ENCODE measurements at regions not wholly inside any gene's neighbourhood (a gene's known extent, or its start where the extent isn't known, plus 50 kb on each side); places are given as distances from the start of the nearest gene placed in this dataset.
A peak's percentile ranks its signal among the peaks of the same experiment; 100 is the strongest.
"Not testable (repeated sequence)": the region's sequence is repeated elsewhere in the genome, so short reads cannot be mapped to it uniquely, and the experiment has no call there.

DNA sequence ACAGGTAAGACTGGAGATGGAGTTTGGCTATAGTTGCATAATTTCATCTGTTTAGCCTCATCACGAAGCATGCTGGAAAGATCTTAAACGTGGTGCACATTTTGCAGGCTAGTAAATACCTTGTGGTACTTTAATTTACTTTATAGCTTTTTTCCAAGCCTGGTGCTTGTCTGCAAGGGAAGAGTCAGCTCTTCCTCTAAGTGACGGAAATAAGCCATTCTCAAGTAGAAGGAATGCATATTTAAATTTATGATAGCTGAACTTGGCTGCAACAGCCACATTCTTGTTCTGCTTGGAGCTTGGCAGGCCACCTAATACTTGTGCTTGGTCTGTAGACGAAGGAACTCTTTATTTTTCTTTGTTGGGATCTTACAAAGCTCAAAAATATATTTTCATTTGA is 188.0 kb upstream of the PIK3R1 start:
- DNase-seq (ENCODE audit: extremely low read depth, low read depth, low spot score) = no peak

GRCh38 chr5:68026092-68026885 is 189.3 kb upstream of the PIK3R1 start:
- no peak for DNase-seq (ENCODE audit: extremely low read depth, low read depth, low spot score)

DNA sequence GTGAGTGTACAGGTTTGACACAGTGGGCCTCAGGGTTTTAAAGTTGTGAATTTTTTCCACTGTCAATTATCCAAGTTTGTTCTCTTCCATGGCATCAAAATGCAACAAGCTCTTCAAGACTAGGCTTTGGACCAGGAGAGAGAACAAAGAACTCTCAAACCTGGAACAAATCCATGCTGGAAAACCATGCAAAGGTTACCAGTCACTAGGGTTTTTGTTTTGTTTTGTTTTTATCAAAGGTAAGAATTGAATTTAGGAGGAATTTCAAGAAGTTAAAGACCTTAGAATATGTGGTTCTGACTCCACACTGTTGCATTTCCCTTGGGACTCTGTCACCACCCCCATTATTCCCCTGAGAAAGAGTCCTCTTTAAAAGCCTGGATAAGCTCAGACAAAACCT is 191.1 kb upstream of the PIK3R1 start:
- no peak for DNase-seq (ENCODE audit: extremely low read depth, low read depth, low spot score)

DNA sequence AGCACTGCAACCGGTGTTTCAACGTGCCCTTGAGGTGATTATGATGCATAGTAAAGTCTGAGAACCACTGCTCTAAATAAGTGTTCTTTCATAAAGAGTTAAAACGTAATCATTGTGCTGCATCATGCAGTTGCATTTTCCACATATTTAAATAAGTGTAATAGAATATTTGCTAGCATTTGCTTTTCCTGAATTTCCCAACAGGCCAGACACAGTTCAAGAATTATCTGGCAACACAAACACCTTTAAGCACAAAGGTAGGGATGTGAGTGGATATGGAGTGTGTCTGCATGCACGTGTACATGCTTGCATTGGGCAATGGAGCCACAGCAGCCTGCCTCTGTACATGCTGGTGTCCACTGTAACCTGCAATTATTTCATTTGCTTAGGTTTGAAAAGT is 193.6 kb upstream of the PIK3R1 start:
- no peak for DNase-seq (ENCODE audit: extremely low read depth, low read depth, low spot score)

- DNase-seq (ENCODE audit: extremely low read depth, low read depth, low spot score) = no peak
These were observed 194.3 kb upstream of the PIK3R1 start for GRCh38 chr5:68021227-68021626.

GRCh38 chr5:68020461-68020969 is 195.0 kb upstream of the PIK3R1 start:
- DNase-seq (ENCODE audit: extremely low read depth, low read depth, low spot score) = not testable (repeated sequence)

DNA sequence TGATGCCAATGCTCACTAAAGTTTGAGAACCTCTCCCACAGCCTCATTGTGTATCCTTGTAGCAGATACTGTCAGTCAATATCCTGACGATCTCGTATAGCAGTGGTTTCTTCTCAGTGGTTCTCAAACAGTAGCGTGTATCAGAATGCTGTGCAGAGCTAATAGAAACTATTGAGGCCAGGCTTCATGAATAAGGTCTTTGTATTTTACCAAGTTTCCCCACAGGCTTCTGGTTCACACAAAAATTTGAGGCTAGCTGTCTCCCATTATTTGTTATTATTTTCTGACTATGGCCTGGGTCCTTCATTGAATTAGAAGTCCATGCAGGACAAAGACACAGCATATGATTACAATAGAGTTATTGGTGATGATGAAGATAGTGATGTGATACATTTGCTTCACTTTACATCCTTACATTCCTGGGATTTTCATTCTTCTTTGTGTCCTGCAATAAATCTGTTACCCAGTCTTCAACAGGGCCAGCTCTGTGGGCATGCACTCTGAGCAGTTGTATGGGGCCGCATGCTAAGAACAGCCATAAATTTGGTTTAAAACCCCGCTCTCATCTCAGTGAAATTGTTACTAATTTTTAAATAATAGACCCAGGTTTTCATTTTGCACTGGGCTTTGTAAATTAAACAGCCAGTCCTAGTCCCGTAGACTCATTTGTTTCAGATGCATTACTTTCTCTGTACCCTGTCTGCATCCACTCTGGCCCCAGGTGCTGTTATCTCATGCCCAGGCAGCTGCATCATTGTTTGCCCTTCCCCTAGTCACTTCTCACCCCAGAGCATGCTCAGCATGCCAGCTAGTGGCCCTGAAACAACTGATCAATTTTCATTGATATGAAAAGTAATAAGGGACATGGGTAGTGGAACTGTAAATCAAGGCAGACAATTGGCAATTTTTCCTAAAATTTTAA is 199.9 kb upstream of the PIK3R1 start:
- DNase-seq (ENCODE audit: extremely low read depth, low read depth, low spot score) = no peak

GRCh38 chr5:68012831-68013230 is 202.7 kb upstream of the PIK3R1 start:
- no peak for DNase-seq (ENCODE audit: extremely low read depth, low read depth, low spot score)

DNA sequence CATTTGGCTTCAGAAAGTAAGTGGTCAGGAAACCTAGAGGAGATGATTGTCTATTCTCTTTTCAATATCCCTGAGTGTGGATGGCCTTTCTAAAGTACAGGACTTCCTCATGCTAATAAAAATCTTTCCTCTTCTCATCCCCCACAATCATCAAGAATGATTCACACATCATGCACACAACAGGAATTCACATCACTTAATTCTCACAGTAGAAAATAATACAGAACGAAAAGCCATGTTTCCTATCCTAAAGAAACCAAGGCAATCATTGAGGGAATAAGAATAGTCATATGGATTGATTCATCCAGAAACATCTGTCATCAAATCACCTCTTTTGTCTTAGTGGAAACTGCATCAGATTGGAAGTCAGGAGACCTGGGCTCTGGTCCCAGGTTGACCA is 203.1 kb upstream of the PIK3R1 start:
- DNase-seq (ENCODE audit: extremely low read depth, low read depth, low spot score) = no peak

DNA sequence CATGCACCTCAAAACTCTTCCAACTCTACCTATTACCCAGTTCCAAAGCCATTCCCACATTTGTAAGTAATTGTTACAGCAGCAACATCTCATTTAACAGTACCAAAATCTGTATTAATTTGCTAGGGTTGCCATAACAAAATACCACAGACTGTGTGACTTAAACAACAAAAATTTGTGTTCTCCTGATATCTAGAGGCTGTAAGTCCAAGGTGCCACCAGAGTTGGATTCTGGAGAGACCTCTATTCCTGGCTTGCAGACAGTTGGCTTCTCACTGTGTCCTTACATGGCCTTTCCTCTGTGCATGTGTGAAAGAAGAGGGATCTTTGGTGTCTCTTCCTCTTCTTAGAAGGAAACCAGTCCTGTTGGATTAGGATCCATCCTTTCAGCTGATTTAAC is 203.8 kb upstream of the PIK3R1 start:
- DNase-seq (ENCODE audit: extremely low read depth, low read depth, low spot score) = no peak

GRCh38 chr5:68011259-68011760 is 204.2 kb upstream of the PIK3R1 start:
- DNase-seq (ENCODE audit: extremely low read depth, low read depth, low spot score) = no peak

- DNase-seq (ENCODE audit: extremely low read depth, low read depth, low spot score) = no peak
These were observed 204.8 kb upstream of the PIK3R1 start for GRCh38 chr5:68010740-68011139.

DNA sequence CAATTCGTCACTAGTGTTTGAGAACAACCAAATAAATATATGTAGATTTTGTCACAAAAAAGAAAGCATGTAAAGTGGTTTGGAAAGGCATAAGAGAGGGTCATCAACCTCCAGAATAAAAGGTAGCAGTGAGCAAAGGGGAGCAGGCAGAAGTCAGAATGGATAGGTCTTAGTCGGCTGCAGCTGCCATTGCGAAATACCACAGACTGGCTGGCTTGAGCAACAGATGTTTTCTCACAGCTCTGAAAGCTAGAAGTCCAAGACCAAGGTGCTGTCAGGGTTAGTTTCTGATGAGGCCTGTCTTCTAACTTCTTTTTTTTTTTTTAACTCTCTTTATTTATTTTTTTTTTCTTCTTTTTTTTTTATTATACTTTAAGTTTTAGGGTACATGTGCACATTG is 208.1 kb upstream of the PIK3R1 start:
- no peak for DNase-seq (ENCODE audit: extremely low read depth, low read depth, low spot score)

DNA sequence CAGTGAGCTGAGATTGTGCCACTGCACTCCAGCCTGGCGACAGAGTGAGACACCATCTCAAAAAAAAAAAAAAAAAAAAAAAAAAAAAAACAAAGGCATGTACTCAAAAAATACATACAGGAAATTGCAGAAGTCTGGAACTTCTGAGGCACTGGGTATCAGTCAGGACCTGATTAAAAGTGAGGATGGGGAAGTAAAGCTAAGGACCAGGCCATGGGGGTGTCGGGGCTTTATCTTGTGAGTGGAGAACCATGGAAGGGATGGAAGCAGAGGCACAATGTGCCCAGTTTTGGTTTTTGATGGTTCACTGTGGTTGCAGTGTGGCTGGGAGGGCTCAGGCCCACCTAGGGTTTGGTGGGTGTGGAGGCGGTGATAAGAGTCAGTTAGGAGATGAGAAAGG is 212.7 kb upstream of the PIK3R1 start:
- no peak for DNase-seq (ENCODE audit: extremely low read depth, low read depth, low spot score)

DNA sequence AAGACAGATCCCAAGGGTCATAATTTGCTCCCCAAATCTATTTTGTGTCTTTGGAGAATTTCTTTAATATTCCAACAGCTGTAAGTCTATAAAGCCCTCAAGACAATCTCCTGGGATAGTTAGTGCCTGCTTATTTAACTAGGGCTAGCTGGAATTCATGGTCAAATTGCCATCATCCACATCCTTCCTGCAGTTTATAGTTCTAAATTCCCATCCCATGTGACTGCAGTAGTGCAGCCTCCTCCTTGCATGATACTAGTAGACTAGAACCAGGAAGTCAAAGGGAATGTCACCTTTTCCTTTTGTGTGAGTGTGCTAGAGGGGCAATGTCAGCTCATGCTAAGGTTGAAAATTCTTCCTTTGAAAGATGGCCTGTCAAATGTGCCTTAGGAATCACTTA is 214.8 kb upstream of the PIK3R1 start:
- DNase-seq (ENCODE audit: extremely low read depth, low read depth, low spot score) = no peak

GRCh38 chr5:67999391-67999790 is 216.2 kb upstream of the PIK3R1 start:
- DNase-seq (ENCODE audit: extremely low read depth, low read depth, low spot score) = no peak

GRCh38 chr5:67998709-67999261 is 216.8 kb upstream of the PIK3R1 start:
- peak; percentile 85 for DNase-seq (ENCODE audit: extremely low read depth, low read depth, low spot score)

- DNase-seq (ENCODE audit: extremely low read depth, low read depth, low spot score) = no peak
These were observed 217.6 kb upstream of the PIK3R1 start for GRCh38 chr5:67997892-67998457.

- no peak for DNase-seq (ENCODE audit: extremely low read depth, low read depth, low spot score)
These were observed 218.4 kb upstream of the PIK3R1 start for GRCh38 chr5:67997148-67997547.

DNA sequence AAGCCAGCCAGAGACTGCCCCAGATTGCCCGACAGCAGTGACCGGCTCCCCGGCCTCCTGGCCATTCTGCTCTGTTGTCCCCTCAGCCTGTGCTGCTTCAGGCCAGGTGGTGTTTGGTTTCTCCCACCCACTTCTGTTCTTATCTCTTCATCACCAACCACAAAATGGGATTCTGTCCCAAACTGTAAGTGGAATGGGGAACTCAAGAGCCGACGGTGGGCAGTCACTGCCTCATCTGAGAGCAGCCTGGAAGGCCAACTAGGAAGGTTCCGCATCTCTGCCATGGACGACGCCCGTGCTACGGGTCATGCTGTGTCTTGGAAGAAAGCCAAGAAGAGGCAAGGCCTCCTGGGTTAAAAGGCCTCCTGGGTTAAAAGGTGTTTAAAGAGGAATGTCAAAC is 219.0 kb upstream of the PIK3R1 start:
- no peak for DNase-seq (ENCODE audit: extremely low read depth, low read depth, low spot score)

DNA sequence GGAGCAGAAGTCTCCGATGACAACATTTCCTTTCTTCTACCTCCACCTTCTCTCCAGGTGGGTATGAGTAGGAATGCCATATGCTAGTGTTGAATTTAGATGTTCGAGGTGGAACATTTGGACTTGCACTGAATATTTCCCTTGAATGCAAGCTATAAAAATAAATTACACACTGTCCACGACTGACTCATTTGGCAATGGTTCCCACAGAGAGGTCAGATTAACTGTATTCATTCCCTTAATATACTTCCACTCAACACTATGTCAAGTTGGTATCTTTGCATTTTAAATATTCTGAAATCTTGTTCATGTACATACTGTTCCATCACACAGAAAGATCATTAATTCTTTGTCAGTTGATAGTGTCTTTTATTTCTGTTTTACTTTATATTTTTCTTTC is 222.6 kb upstream of the PIK3R1 start:
- no peak for DNase-seq (ENCODE audit: extremely low read depth, low read depth, low spot score)

Measured in glomerular endothelial cell (primary cell).